ENCODE measurements at regions not wholly inside any gene's neighbourhood (a gene's known extent, or its start where the extent isn't known, plus 50 kb on each side); places are given as distances from the start of the nearest gene placed in this dataset.

DNA sequence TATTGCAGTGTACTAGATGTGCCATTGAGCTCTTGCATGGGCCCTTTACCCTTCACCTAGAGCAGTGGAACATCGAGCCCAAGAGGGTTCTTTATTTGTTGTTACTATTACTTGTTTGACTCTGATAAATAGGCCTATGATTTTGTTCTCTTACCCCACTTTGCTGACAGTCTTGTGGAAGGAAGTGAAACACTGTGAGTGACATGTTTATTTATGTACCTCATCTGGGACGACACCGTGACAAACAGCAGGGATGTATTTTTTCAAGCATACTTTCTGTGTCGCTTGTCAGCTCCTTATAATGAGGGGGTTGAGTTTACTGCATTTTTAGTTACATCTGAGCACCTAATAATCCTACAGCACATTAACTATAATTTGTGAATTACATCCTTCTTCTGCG is 1010.3 kb upstream of the TENM4 start:
- Histone ChIP-seq H3K9me3 (ENCODE audit: control insufficient read depth, insufficient read depth, low read length) (no peaks in the 10 kb centered on the region), H3K4me2 (ENCODE audit: low read length) (no peak overlapping the region)
- no peak for TF ChIP-seq CTCF (IDR thresholded peaks at IDR 0.05; ENCODE audit: low read depth, low read length, poor library complexity, severe bottlenecking)
- TF ChIP-seq EZH2phosphoT487 (IDR thresholded peaks at IDR 0.05; ENCODE audit: borderline replicate concordance, low read length) = no peak

GRCh38 chr11:80448709-80449108 is 1007.9 kb upstream of the TENM4 start:
- H4K20me1 ChIP-seq (ENCODE audit: control insufficient read depth, insufficient read depth, low read depth, low read length) = no peaks in the 10 kb centered on the region
- no peaks in the 10 kb centered on the region for H3K36me3 ChIP-seq (ENCODE audit: control insufficient read depth, low read length)
- H3K4me3 ChIP-seq (ENCODE audit: low read length) = no peak overlapping the region
- H3F3A ChIP-seq (ENCODE audit: control insufficient read depth, insufficient read depth) = no peaks in the 10 kb centered on the region
- no peak overlapping the region for H3K27ac ChIP-seq (ENCODE audit: low read depth, low read length)
- no peaks in the 10 kb centered on the region for H3K79me2 ChIP-seq (ENCODE audit: control insufficient read depth, low read length)
- H3K9me2 ChIP-seq (replicated peaks; ENCODE audit: control insufficient read depth, low read length) = no peaks in the 10 kb centered on the region
- H3K9me3 ChIP-seq (ENCODE audit: control insufficient read depth, insufficient read depth, low read length) = no peaks in the 10 kb centered on the region
- H3K27me3 ChIP-seq (ENCODE audit: control insufficient read depth, low read length) = no peaks in the 10 kb centered on the region
- no peak for TF ChIP-seq EZH2phosphoT487 (IDR thresholded peaks at IDR 0.05; ENCODE audit: borderline replicate concordance, low read length)
- TF ChIP-seq CTCF (IDR thresholded peaks at IDR 0.05; ENCODE audit: low read depth, low read length, poor library complexity, severe bottlenecking) = no peak
- H3K4me2 ChIP-seq (ENCODE audit: low read length) = no peak overlapping the region
- H3K4me1 ChIP-seq (ENCODE audit: control insufficient read depth, low read length) = no peaks in the 10 kb centered on the region

More for the DNA sequence above, 1010.3 kb upstream of the TENM4 start:
- H3K79me2 ChIP-seq (ENCODE audit: control insufficient read depth, low read length) = no peaks in the 10 kb centered on the region
- H4K20me1 ChIP-seq (ENCODE audit: control insufficient read depth, insufficient read depth, low read depth, low read length) = no peaks in the 10 kb centered on the region
- H3K4me1 ChIP-seq (ENCODE audit: control insufficient read depth, low read length) = no peaks in the 10 kb centered on the region
- H3F3A ChIP-seq (ENCODE audit: control insufficient read depth, insufficient read depth) = no peaks in the 10 kb centered on the region
- H3K36me3 ChIP-seq (ENCODE audit: control insufficient read depth, low read length) = no peaks in the 10 kb centered on the region
- no peaks in the 10 kb centered on the region for H3K9me2 ChIP-seq (replicated peaks; ENCODE audit: control insufficient read depth, low read length)
- H3K4me3 ChIP-seq (ENCODE audit: low read length) = no peak overlapping the region
- H3K27ac ChIP-seq (ENCODE audit: low read depth, low read length) = no peak overlapping the region
- no peaks in the 10 kb centered on the region for H3K27me3 ChIP-seq (ENCODE audit: control insufficient read depth, low read length)

- no peaks in the 10 kb centered on the region for H3K4me1 ChIP-seq (ENCODE audit: control insufficient read depth, low read length)
Observed at GRCh38 chr11:80443177-80443576, 1002.3 kb upstream of the TENM4 start.

More at GRCh38 chr11:80443177-80443576, 1002.3 kb upstream of the TENM4 start:
- Histone ChIP-seq H3K79me2 (ENCODE audit: control insufficient read depth, low read length) (no peaks in the 10 kb centered on the region), H3K36me3 (ENCODE audit: control insufficient read depth, low read length) (no peaks in the 10 kb centered on the region), H3K27ac (ENCODE audit: low read depth, low read length) (no peak overlapping the region), H3K9me3 (ENCODE audit: control insufficient read depth, insufficient read depth, low read length) (no peaks in the 10 kb centered on the region), H3F3A (ENCODE audit: control insufficient read depth, insufficient read depth) (no peaks in the 10 kb centered on the region), H3K27me3 (ENCODE audit: control insufficient read depth, low read length) (no peaks in the 10 kb centered on the region), H4K20me1 (ENCODE audit: control insufficient read depth, insufficient read depth, low read depth, low read length) (no peaks in the 10 kb centered on the region), H3K9me2 (replicated peaks; ENCODE audit: control insufficient read depth, low read length) (no peaks in the 10 kb centered on the region), H3K4me2 (ENCODE audit: low read length) (no peak overlapping the region), H3K4me3 (ENCODE audit: low read length) (no peak overlapping the region)
- TF ChIP-seq CTCF (IDR thresholded peaks at IDR 0.05; ENCODE audit: low read depth, low read length, poor library complexity, severe bottlenecking) (no peak), EZH2phosphoT487 (IDR thresholded peaks at IDR 0.05; ENCODE audit: borderline replicate concordance, low read length) (no peak)
